ENCODE measurements at regions not wholly inside any gene's neighbourhood (a gene's known extent, or its start where the extent isn't known, plus 50 kb on each side); places are given as distances from the start of the nearest gene placed in this dataset.

DNA sequence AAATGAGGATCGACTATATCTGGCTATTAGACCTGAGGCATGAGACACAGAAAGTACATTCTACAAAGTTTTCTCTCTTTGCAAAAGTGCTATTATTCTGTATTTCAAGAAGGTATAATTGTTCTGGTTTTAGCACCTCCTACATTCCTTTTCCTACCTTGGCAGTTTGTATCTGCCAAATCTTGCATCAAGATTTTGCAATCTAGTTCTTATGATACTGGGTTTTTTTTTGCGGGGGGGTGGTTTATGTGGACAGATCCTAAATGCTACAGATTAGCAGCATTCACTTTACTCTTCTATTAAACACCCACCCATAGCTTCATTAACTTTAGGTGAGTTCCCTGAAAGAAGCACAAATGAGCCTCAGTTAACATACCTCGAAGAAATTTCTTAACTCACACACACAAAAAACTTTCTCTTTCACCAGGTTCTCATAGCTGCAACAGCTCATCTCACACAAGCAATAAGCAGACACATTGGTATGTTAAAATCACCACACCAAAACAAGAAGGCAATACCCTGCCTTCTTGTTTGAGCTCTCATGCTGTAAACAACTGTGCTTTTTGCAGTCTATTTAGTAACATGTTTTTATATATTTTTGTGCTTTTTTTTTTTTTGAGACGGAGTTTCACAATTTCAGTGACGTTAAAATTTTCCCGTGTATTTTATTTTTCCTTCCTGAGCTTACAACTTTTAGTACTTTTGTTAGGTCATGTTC lies 73.0 kb upstream of the VGLL4 start:
- intact Hi-C loops (cut with micrococcal nuclease) = loop anchor here (5.0 kb wide), 2 partner anchors 74 to 131 kb away; partner anchors contain the start of genes TAMM41 and VGLL4
- POLR2A ChIA-PET = no interaction called here

DNA sequence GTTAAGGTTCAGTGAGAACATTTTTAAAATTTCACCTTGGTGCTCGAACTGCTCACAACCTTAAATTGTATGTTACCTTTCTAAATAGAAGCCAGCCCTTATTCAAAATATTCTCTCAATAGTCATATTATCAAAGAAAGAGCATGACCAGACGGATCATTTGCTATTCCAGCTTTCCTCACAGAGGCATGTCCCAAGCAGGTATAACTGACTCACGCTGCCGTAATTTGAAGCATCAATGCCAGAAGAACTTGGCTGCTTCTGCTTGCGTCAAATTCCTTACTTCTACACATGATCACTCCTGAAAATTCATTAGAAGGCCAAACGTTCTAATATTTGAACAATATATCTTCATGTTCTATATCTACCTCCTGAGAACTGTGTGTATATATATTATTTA lies 69.5 kb upstream of the VGLL4 start:
- H3K27ac ChIP-seq (ENCODE audit: low read length in 2 of 2) = no peak overlapping the region
- no peaks in the 10 kb centered on the region for H3K27me3 Mint-ChIP-seq
- 96% methylated on average over 3 of the region's 6 CpGs for WGBS (ENCODE audit: insufficient coverage)
- H3K79me2 ChIP-seq (ENCODE audit: control insufficient read depth, insufficient read depth, low read length) = peaks cover 37% of the 10 kb centered on the region
- H3K36me3 ChIP-seq (replicated peaks in 1 of 2; ENCODE audit: control extremely low read depth in 1 of 2, control insufficient read depth in 1 of 2, extremely low read depth in 1 of 2, insufficient read depth in 2 of 2, low read length in 1 of 2) = no peaks in the 10 kb centered on the region
- POLR2A ChIA-PET = no interaction called here
- no peak overlapping the region for H3K27ac Mint-ChIP-seq
- H3K4me3 Mint-ChIP-seq = no peak overlapping the region
- peaks cover 10% of the 10 kb centered on the region for H3K4me1 Mint-ChIP-seq
- DNase-seq = no peak
- no peak for ATAC-seq (ENCODE audit: low read depth)
- intact Hi-C loops (cut with micrococcal nuclease) = no loop called here
- H3K9ac ChIP-seq (ENCODE audit: low read length) = no peak overlapping the region
- TF ChIP-seq, protein P1, sequence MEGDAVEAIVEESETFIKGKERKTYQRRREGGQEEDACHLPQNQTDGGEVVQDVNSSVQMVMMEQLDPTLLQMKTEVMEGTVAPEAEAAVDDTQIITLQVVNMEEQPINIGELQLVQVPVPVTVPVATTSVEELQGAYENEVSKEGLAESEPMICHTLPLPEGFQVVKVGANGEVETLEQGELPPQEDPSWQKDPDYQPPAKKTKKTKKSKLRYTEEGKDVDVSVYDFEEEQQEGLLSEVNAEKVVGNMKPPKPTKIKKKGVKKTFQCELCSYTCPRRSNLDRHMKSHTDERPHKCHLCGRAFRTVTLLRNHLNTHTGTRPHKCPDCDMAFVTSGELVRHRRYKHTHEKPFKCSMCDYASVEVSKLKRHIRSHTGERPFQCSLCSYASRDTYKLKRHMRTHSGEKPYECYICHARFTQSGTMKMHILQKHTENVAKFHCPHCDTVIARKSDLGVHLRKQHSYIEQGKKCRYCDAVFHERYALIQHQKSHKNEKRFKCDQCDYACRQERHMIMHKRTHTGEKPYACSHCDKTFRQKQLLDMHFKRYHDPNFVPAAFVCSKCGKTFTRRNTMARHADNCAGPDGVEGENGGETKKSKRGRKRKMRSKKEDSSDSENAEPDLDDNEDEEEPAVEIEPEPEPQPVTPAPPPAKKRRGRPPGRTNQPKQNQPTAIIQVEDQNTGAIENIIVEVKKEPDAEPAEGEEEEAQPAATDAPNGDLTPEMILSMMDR (IDR thresholded peaks at IDR 0.05) = no peak
- TF ChIP-seq EZH2 (IDR thresholded peaks at IDR 0.05; ENCODE audit: borderline replicate concordance, insufficient read depth, low read depth, low read length, poor library complexity, severe bottlenecking) = no peak
- CTCF ChIA-PET = no interaction called here
- H3K4me1 ChIP-seq (ENCODE audit: control insufficient read depth in 2 of 2, insufficient read depth in 2 of 2, low read length in 2 of 2) = peaks cover 3% of the 10 kb centered on the region in 2 donors
- H3K27me3 ChIP-seq (replicated peaks in 1 of 4; ENCODE audit: control extremely low read depth in 1 of 4, control insufficient read depth in 3 of 4, insufficient read depth in 4 of 4, low read length in 3 of 4) = no peaks in the 10 kb centered on the region
- H3K9me3 Mint-ChIP-seq (ENCODE audit: insufficient read depth) = no peaks in the 10 kb centered on the region
- H3K4me2 ChIP-seq (replicated peaks; ENCODE audit: low read depth, low read length, poor library complexity, severe bottlenecking) = no peak overlapping the region
- H3K4me3 ChIP-seq (ENCODE audit: control extremely low read depth in 1 of 5, extremely low read depth in 1 of 5, insufficient read depth in 1 of 5, low read depth in 2 of 5, low read length in 4 of 5) = no peak overlapping the region
- H2AFZ ChIP-seq (ENCODE audit: insufficient read depth, low read depth, low read length, poor library complexity, severe bottlenecking) = no peak overlapping the region
- peaks cover 0 to 4% (median 0%) of the 10 kb centered on the region in 3 donors for H3K9me3 ChIP-seq (ENCODE audit: control extremely low read depth in 1 of 3, control insufficient read depth in 2 of 3, insufficient read depth in 1 of 3, low read length in 2 of 3)
- H4K20me1 ChIP-seq (ENCODE audit: control insufficient read depth, insufficient read depth, low read length, poor library complexity, severe bottlenecking) = peaks cover 8% of the 10 kb centered on the region

More for the DNA sequence above, 73.0 kb upstream of the VGLL4 start:
- DNase-seq (no peak), ATAC-seq (ENCODE audit: low read depth) (no peak)
- Histone ChIP-seq H3K79me2 (ENCODE audit: control insufficient read depth, insufficient read depth, low read length) (peaks cover 15% of the 10 kb centered on the region), H3K4me3 (ENCODE audit: control extremely low read depth in 1 of 5, extremely low read depth in 1 of 5, insufficient read depth in 1 of 5, low read depth in 2 of 5, low read length in 4 of 5) (no peak overlapping the region), H3K27me3 (replicated peaks in 1 of 4; ENCODE audit: control extremely low read depth in 1 of 4, control insufficient read depth in 3 of 4, insufficient read depth in 4 of 4, low read length in 3 of 4) (peaks cover 0 to 3% (median 2%) of the 10 kb centered on the region in 4 experiments), H3K27ac (ENCODE audit: low read length in 2 of 2) (no peak overlapping the region), H3K4me2 (replicated peaks; ENCODE audit: low read depth, low read length, poor library complexity, severe bottlenecking) (no peak overlapping the region), H3K9ac (ENCODE audit: low read length) (no peak overlapping the region), H2AFZ (ENCODE audit: insufficient read depth, low read depth, low read length, poor library complexity, severe bottlenecking) (no peak overlapping the region), H4K20me1 (ENCODE audit: control insufficient read depth, insufficient read depth, low read length, poor library complexity, severe bottlenecking) (no peaks in the 10 kb centered on the region), H3K9me3 (ENCODE audit: control extremely low read depth in 1 of 3, control insufficient read depth in 2 of 3, insufficient read depth in 1 of 3, low read length in 2 of 3) (no peaks in the 10 kb centered on the region), H3K4me1 (ENCODE audit: control insufficient read depth in 2 of 2, insufficient read depth in 2 of 2, low read length in 2 of 2) (peaks cover 6 to 17% of the 10 kb centered on the region in 2 donors), H3K36me3 (replicated peaks in 1 of 2; ENCODE audit: control extremely low read depth in 1 of 2, control insufficient read depth in 1 of 2, extremely low read depth in 1 of 2, insufficient read depth in 2 of 2, low read length in 1 of 2) (no peaks in the 10 kb centered on the region)
- 75% methylated on average over 1 of the region's 6 CpGs for WGBS (ENCODE audit: insufficient coverage)
- Mint-ChIP-seq H3K4me1 (peaks cover 26% of the 10 kb centered on the region), H3K4me3 (no peak overlapping the region), H3K27me3 (no peaks in the 10 kb centered on the region), H3K9me3 (ENCODE audit: insufficient read depth) (no peaks in the 10 kb centered on the region), H3K27ac (no peak overlapping the region)
- CTCF ChIA-PET = no interaction called here
- no peak for TF ChIP-seq EZH2 (IDR thresholded peaks at IDR 0.05; ENCODE audit: borderline replicate concordance, insufficient read depth, low read depth, low read length, poor library complexity, severe bottlenecking)
- TF ChIP-seq, protein P1 (IDR thresholded peaks at IDR 0.05) = no peak

Measured in B cell (primary cell).